ENCODE measurements at regions not wholly inside any gene's neighbourhood (a gene's known extent, or its start where the extent isn't known, plus 50 kb on each side); places are given as distances from the start of the nearest gene placed in this dataset.

GRCh38 chr4:20386906-20387305 lies 135.2 kb downstream of the SLIT2 start:
- Histone ChIP-seq H3K4me2 (ENCODE audit: low read depth, low read length) (no peak overlapping the region), H3K4me1 (ENCODE audit: control insufficient read depth, insufficient read depth, low read length) (no peaks in the 10 kb centered on the region), H3K9me1 (ENCODE audit: insufficient read depth, low read length) (no peaks in the 10 kb centered on the region), H2AFZ (replicated peaks; ENCODE audit: low read length, poor library complexity) (no peak overlapping the region), H4K91ac (ENCODE audit: insufficient read depth, low read depth, low read length) (no peak overlapping the region), H3K56ac (ENCODE audit: extremely low read depth, insufficient read depth, low read length) (no peak overlapping the region), H3K9me3 (ENCODE audit: control insufficient read depth, insufficient read depth, low read length) (no peaks in the 10 kb centered on the region), H2AK5ac (ENCODE audit: low read depth, low read length) (no peak overlapping the region), H3K79me1 (ENCODE audit: low read depth in 1 of 2, low read length in 2 of 2) (no peaks in the 10 kb centered on the region), H4K20me1 (ENCODE audit: insufficient read depth, low read length) (no peaks in the 10 kb centered on the region), H2BK120ac (ENCODE audit: low read depth, low read length) (no peak overlapping the region; the same call in 1 of the 2 replicates), H3K27ac (ENCODE audit: insufficient read depth, low read length) (no peak overlapping the region), H3K36me3 (ENCODE audit: control insufficient read depth, insufficient read depth, low read length) (no peaks in the 10 kb centered on the region), H4K5ac (ENCODE audit: low read depth, low read length) (no peak overlapping the region), H2AK9ac (replicated peaks; ENCODE audit: low read depth, low read length, poor library complexity) (no peak overlapping the region), H4K8ac (ENCODE audit: low read depth in 2 of 2, low read length in 2 of 2) (no peak overlapping the region), H3K18ac (ENCODE audit: low read depth, low read length) (no peak overlapping the region), H2BK20ac (ENCODE audit: low read depth, low read length) (no peak overlapping the region), H2BK5ac (ENCODE audit: low read depth, low read length, poor library complexity, severe bottlenecking) (no peak overlapping the region), H3K23ac (ENCODE audit: low read depth, low read length) (no peak overlapping the region), H3K27me3 (ENCODE audit: control insufficient read depth, insufficient read depth, low read length) (no peaks in the 10 kb centered on the region), H3K9ac (ENCODE audit: low read depth, low read length) (no peak overlapping the region), H2BK15ac (ENCODE audit: low read depth, low read length) (no peak overlapping the region), H3K4ac (ENCODE audit: low read depth, low read length) (no peak overlapping the region), H3K14ac (replicated peaks; ENCODE audit: low read depth, low read length) (no peak overlapping the region), H3K4me3 (ENCODE audit: insufficient read depth, low read depth, low read length) (no peak overlapping the region)
- intact Hi-C loops (cut with micrococcal nuclease), result no loop called here
- ChIA-PET POLR2A (ENCODE audit: unreplicated experiment) (no interaction called here), CTCF (interaction anchor here (0.7 kb wide), 1 partner anchor 957 kb away, joined by 3 read pairs; no protein-coding TSS in a partner anchor)
- dilution Hi-C loops (cut with HindIII; ENCODE audit: low sequenced_read_pairs, unreplicated experiment), result no loop called here
- no TSS peak for BruUV-seq (replicated peaks)
- in situ Hi-C loops (cut with MboI; ENCODE audit: low sequenced_read_pairs), result no loop called here
- WGBS, 2 experiments (ENCODE audit: extremely low coverage in 2 of 2, insufficient read length in 1 of 2), result no CpG with 5 or more reads among the region's 5 CpGs
- DNase-seq (no peak), ATAC-seq (ENCODE audit: low read depth) (no peak)
- TF ChIP-seq POLR2A (IDR thresholded peaks at IDR 0.05; ENCODE audit: low read depth, low read length) (no peak), SMC3 (IDR thresholded peaks at IDR 0.05; ENCODE audit: low read depth, low read length) (no peak), BHLHE40 (IDR thresholded peaks at IDR 0.05; ENCODE audit: low read depth, low read length) (no peak), MAZ (IDR thresholded peaks at IDR 0.05; ENCODE audit: borderline replicate concordance, low read depth, low read length) (no peak), CHD1 (IDR thresholded peaks at IDR 0.05; ENCODE audit: low read depth, low read length) (no peak), MAFK (IDR thresholded peaks at IDR 0.05; ENCODE audit: low read depth, low read length) (no peak), CTCF (conservative IDR thresholded peaks at IDR 0.05; ENCODE audit: low read depth, low read length) (no peak), RAD21 (IDR thresholded peaks at IDR 0.05; ENCODE audit: low read length) (no peak), NFE2L2 (IDR thresholded peaks at IDR 0.05; ENCODE audit: low read depth, low read length) (no peak), RCOR1 (IDR thresholded peaks at IDR 0.05; ENCODE audit: insufficient replicate concordance, low read length) (no peak), MXI1 (IDR thresholded peaks at IDR 0.05; ENCODE audit: borderline replicate concordance, low read depth, low read length) (no peak), USF2 (IDR thresholded peaks at IDR 0.05; ENCODE audit: low read depth, low read length) (no peak), ELK1 (IDR thresholded peaks at IDR 0.05; ENCODE audit: borderline replicate concordance, low read depth, low read length) (no peak), FOS (IDR thresholded peaks at IDR 0.05; ENCODE audit: low read depth, low read length) (no peak), RFX5 (IDR thresholded peaks at IDR 0.05; ENCODE audit: low read depth, low read length) (no peak), CEBPB (IDR thresholded peaks at IDR 0.05; ENCODE audit: low read depth, low read length) (no peak)
